Fibroblast of gingiva (primary cell): ENCODE measurements at regions not wholly inside any gene's neighbourhood (a gene's known extent, or its start where the extent isn't known, plus 50 kb on each side); places are given as distances from the start of the nearest gene placed in this dataset.
A peak's percentile ranks its signal among the peaks of the same experiment; 100 is the strongest.
"Not testable (repeated sequence)": the region's sequence is repeated elsewhere in the genome, so short reads cannot be mapped to it uniquely, and the experiment has no call there.

Experiments
- DNase-seq: peaks from one replicate; pipeline ENCODE4 v3.0.0-alpha.2; 2011; ENCODE audit warnings: low read depth

DNA sequence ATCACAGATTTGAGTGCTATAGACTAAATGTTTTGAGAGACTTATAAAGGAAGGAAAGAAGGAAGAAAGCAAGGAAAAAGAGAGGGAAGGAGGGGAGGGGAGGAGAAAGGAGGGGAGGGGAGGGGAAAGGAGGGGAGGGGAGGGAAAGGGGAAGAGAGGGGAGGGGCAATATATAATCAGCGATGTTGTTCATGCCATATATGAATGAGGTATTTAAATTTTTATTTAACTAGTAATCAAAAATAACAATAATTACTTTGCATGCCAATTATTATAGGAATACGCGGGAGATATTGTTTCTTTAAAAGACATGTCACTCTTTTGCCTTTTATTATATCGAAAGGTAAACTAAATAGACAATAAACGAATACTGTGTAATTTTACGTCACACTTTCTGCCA, 1029.7 kb downstream of the FAT4 start:
- no peak for DNase-seq

DNA sequence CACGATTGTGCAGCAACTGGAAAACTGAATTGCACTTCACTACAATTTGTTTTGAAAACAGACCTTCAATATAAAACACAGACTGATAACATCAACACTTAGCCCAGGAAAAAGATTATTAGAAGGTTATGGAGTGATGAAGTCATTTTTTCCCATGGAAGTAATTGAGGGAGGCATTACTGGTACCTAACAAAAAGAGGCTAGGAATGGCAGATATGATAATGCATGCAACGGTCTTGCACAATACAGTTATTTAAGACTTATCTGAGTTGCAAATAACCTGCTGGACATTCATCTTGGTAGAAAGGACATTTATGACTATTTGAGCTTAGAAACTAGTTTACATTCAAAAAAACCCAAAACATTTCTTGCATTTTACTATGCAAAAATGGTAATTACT, 1031.9 kb downstream of the FAT4 start:
- DNase-seq: no peak

DNA sequence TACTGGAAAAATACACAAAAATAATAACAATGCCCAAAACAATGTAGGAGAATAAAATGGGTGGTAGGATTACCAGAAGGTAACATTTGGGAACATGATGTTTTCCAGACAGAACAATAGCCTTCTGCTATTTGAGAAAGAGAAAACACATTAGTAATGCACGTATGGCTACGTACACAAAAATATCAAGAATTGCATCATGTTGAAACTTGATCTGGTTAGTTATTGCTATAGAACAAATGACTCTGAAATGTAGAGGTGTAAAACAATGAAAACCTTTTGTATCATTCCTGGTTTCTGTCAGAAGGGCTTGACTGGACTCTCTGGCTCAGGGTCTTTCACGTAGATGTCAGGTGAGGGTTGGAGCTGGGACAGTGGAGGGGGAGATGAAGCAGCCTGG, 1040.0 kb downstream of the FAT4 start:
- no peak for DNase-seq

DNA sequence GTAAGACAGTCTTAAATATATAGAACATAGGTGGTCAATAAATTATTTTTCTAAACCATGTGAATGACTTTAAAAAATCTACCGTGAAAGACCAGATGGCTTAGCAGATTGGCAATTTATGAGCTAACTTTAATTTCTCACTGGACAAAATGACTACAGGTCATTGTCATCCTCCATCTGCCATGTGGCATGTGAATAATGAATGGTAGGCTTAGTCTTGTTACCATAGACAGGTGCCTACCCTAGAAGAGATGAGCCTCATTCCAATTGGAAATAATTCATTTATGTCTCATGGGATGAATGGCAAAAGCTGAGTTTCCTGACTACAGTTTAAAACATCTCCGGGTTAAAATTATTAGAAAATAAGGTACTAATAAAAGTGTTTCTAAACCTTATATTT, 1043.3 kb downstream of the FAT4 start:
- no peak for DNase-seq

DNA sequence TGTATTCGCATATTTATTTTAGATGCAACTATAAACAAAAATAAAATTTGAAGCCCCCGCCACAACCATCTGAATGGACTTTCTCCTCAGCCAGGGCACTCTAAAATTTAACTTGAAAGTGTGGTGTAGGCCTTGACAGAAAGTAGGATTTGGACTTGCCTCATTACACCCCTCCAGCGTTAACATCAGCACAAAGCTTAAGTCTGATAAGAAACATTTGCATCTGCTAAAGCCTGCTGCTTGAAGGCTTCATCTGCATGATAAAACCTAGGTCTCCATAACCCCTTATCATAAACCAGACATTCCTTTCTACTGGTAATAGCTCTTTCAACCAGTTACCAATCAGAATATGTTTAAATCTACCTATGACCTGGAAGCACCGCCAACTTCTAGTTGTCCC, 1046.5 kb downstream of the FAT4 start:
- DNase-seq: no peak

DNA sequence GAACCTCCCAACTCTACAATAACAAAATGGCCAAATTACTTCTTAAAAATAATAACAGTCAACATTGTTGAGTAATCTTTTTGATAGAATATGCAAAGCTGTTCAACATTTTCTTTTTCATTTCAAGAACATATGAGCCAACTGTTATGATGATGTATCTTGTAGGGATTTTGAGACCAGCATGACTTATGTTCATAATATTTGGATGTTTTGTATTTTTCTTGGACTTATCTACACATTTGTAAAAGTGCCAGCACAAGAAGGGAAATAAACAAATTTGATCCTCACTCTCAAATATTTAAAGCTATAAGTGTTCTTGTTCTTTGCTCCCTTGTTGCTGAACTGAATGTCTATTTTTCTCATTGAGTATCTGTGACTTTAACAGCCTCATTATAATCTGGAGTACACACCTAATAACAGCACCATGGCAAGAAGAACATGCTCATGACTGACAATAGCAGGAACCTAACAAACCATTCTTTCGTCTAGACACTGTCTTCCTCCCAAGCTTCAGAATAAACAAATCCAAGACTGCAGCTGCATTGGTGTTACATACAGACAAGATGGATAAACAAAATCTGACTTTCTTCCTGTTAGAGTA, 1049.7 kb downstream of the FAT4 start:
- DNase-seq: peak; percentile 85

DNA sequence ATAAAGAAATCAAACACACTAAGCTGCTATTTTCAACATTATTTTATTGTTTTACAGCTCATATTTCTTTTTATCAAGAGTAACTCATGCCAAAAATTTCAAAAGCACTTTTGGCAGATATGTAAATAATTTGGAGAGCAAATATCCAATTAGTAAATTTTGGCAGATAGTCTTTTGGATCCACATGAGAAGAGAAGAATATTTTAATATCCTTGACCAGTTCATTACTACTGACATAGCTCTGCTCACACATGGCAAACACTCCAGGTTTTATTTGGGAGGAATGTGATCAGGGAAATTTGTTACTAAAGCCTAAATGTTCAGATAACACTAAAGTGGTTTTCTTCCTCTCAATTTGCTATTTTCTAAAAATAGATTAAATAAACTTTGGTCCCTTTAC, 1054.3 kb downstream of the FAT4 start:
- no peak for DNase-seq

DNA sequence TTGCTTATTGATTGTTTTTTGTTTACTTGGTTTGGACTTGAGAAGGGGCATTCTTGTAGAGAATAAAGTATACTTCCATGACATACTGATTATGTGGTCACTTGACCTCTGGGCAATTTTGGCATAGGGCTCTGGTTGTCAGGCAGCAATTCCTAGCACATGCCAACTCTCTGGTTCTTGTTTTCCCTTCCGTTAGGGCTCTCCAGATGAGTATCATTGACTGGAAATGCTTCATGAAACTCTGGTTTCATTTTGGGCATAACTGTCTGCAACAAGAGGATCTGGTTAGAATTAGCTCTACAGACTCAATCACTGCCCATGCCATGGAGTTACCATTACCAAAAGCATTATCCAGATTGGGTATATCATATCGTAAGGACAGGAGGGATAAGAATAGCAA, 1057.9 kb downstream of the FAT4 start:
- peak; percentile 81 for DNase-seq

DNA sequence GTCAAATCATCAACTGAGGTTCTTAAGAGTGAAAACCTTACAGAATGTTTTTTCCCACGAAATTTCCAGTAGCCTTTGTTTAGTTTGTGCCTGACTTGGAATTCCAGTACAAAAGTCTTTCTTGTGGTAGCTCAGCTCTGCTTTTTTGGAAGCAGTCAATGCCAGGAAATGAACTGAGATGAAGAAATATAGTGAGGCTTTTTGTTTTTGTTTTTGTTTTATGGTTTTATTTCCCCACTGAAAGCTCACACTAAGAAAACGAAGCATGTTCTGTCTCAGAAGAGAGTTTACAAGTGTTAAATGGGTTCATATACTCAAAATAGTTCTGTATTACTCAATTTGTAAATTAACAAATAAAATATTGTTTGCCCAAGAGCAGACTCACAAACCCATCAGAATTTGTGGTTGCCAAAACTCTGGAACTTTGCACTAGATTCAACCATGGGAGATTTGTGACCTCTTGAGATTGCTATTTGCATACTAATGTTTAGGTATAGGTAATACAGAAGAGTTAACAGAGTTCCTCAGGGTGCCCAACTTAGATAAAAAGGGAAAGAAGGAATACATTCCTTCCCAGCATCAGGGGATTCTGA, 1060.8 kb downstream of the FAT4 start:
- peak; percentile 78 for DNase-seq

DNA sequence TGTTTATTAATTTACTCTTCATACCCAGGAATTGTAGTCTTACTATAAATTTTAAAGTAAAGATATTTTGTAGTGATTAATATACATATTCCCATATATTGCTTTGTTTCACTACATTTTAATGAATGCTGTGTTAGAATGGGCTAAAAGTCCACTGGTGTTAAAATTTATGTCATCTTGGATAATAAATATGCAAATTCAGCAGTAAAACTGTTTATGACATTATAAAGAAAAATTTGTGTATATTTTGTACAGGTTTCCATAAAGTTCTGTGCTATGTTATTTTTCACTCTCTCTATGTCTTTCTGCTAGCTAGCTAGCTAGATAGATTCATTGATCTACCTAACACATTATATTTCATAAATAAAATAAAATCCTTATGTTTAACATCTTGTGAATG, 1071.2 kb downstream of the FAT4 start:
- no peak for DNase-seq

DNA sequence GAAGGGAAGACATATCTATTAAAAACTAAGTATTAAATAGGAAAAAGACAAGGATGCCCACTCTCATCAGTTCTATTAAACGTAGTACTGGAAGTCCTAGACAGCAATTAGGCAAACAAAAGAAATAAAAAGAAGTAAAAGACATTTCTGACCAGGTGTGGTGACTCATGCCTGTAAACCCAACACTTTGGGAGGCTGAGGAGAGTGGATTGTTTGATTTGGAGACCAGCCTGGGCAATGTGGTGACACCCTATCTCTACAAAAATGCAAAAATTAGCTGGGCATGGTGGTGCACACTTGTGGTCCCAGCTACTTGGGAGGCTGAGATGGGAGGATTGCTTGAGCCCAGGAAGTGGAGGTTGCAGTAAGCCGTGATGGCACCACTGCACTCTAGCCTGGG, 1071.8 kb downstream of the FAT4 start:
- DNase-seq: no peak

DNA sequence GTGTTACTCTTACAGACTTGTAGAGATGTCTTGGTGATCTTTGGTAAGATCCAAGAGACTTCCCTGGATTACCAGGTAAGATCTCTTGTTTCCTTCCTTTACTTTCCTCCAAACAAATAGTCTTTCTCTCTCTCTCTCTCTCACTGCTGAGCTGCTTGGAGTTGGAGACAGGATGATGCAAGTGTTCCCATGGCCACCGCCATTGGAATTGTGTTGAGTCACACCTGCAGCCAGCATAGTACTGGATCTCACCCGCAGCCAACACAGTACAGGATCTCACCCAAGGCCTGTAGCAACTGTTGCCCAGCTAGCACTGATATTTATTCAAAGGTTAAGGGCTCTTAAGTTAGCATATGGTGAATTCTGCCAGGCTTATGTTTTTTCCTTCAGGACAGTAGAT, 1080.9 kb downstream of the FAT4 start:
- peak; percentile 12 for DNase-seq

DNA sequence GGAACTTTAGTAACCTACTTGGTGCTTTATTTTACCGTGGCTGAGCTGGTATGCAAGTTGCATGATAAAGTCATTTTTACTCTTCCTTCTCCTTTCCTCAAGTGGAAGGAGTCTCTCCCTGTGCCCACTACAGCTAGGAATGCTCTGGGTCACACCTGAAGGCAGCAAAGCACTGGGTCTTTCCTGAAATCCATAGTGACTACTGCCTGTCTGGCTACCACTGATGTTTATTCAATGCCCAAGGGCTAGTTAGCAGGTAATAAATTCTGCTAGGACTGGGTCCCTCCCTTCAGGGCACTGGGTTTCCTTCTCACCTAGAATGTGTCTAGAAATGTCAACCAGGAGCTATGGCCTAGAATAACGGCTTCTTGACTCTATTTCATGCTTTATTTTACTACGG, 1081.4 kb downstream of the FAT4 start:
- no peak for DNase-seq

DNA sequence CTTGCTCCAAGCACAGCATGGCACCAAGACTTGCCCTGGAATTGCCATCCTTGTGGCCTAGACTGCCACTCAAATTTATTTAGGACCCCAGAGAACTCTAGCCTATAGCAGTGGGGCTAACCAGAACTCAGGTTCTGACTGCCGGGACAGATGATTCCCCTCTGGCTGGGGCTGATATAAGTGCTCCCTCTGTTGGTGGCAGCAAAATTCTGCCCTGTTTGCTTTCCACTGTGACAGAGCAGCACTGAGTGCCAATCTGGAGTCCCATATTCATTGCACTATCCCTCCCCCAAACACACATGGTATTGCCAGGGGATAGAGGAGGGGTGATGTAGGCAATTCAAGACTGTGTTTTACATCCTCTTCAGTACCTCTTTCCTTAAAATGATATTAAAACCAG, 1081.9 kb downstream of the FAT4 start:
- no peak for DNase-seq

DNA sequence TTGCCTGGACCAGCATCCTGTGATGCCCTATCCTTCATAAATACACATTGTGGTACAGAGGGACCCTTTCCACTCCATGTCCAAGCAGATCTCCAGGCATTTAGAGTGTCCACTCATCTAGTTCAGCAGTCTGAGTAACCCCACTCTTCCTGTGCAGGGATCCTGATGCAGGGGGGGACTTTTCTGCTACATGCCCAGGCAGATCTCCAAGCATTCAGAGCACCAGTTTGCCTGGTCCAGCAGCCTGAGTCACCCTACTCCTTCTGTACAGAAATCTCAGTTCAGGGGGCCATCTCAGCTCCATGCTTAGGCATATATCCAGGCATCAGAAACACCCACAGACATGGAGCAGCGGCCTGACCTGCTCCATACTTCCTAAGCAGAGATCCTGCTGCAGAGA, 1089.8 kb downstream of the FAT4 start:
- DNase-seq: no peak

DNA sequence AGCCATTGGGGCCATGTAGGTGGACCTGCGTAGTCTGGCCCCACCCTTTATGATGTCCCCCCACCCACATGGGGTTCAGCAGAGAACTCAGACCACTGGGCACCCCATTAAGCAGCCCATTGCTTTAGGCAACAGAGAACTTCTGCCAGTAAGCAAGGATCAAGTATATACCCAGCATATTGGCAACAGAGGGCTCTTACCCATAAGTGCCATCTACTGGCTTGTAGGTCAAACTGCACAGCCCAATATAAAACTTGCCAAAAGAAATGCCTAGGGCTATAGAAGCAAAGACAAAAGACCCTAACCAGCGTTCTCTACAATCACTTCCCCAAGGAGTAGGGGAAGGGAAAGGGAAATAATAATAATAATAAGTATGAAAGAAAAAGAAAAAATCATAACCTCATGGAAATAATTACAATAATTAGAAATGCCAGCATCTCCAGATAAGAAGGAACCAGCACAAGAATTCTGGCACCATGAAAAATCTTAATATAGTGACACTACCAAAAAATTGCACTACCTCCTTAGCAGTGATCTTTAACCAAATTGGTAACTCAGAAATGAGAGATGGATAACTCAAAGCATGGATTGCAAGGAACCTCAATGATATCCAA, 1090.7 kb downstream of the FAT4 start:
- DNase-seq: peak; percentile 48

DNA sequence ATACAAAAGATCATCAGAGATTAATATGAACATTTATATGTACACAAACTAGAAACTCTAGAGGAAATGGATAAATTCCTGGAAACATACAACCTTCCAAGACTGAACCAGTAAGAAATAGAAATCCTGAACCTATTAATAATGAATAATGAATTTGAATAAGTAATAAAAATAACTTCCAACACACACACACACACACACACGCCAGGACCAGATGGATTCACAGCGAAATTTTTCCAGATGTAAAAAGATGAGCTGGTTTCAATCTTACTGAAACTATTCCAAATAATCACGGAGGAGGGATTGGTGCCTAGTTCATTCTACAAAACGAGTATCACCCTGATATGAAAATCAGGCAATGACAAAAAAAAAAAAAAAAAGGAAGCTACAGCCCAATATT, 1095.0 kb downstream of the FAT4 start:
- DNase-seq: no peak

DNA sequence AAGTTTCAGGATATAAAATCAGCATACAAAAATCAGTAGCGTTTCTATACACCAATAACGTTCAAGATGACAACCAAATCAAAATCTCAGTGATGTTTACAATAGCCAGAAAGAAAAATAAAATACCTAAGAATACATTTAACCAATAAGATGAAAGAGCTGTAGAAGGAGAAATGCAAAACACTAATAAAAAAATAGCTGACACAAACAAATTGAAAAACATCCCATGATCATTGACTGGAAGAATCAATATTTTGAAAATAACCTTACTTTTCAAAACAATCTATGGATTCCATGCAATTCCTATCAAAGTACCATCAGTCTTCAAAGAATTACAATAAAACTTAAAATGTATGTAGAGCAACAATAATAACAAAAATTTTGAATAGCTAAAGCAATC, 1096.3 kb downstream of the FAT4 start:
- no peak for DNase-seq

DNA sequence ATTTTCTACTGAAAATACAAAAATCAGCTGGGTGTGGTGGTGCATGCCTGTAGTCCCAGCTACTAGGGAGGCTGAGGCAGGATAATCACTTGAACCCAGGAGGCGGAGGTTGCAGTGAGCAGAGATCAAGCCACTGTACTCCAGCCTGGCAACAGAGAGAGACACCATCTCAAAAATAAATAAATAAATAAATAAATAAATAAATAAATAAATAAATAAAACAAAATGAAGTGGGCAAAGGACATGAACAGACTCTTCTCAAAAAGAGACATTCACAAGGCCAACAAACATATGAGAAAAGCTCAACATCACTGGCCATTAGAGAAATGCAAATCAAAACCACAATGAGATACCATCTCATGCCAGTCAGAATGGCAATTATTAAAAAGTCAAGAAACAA, 1097.6 kb downstream of the FAT4 start:
- DNase-seq: not testable (repeated sequence)

DNA sequence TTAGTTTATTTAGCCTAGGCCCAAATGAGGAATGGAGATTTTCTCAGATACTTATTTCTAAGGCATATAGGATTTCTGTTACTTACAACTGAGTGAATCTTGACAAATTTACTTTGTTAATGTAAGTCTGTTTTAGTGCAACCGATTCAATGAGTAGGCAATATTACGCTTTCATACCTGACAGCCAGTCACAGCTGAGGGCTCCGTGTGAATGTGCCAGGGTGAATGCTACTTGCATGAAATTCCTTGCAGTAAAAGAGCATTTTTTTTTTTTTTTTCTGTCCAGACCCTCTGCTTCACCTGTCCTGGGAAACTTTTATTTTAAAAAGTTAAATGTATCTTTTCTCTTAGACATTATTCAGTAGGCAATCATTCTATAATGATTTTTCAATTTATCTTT, 1100.0 kb downstream of the FAT4 start:
- DNase-seq: no peak

DNA sequence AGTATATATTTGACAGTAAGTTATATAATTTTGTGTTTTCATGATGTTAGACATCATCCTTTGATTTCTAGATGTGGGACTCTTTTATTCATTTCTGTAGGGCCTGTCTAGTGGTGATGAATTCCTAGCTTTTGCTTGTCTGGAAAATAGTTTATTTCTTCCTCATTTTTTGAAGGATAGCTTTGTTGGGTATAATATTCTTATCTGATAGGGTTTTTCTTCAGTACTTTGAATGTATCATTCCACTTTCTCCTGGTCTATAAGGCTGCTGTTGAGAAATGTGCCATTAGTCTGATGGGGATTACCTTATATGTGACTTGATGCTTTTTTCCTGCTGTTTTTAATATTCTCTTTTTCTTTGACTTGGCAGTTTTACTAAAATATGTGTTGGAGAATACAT, 1104.5 kb downstream of the FAT4 start:
- no peak for DNase-seq

DNA sequence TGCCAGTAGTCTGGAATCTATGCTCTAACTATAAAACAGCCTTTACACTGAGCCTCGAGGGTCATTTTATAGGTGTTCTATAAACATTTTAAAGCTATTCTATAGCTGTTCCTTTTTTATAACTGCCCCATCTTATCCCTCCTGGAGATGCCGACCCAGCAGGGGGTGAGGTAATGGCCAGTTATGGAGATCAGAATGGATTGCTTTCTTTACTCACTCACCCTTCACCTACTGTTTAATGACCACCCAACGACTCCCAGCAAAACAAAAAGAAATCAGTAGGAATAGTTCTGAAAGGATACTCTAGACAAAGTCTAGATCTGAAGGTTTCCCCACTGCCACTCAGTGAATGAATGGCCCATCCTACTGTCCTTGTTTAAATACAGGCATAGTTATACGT, 1113.1 kb downstream of the FAT4 start:
- DNase-seq: no peak

DNA sequence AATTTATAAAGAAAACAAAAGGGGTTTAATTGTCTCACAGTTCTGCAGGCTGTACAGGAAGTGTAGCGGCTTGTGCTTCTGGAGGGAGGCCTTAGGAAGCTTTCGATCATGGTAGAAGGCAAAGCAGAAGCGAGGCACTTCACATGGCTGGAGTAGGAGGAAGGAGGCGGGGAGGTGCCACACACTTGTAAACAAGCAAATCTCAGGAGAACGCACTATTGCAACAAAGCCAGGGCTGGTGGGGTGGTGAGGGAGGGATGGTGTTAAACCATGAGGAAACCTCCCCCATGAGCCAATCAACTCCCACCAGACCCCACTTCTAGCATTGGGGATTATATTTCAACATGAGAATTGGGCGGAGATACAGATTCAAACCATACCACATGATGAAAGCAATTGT, 1116.3 kb downstream of the FAT4 start:
- DNase-seq: no peak

DNA sequence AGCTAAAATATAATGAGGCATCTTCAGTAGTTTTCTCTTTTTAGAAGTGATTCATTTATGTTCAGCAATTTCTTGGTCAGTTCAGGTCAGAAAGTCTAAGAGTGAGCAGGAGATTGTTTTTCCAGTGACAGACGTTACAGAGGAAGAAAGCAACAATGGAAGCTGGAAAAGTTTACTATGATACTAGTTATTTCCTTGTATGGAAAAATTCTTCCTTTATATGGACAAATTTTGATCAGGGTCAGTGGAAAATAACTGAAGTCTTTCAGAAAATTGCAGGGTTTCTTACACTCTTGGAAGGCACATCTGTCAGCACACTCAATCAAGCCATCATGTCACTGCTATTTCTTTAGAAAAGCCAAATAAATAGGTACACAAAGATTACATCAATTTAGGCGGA, 1120.7 kb downstream of the FAT4 start:
- DNase-seq: no peak
